WTC11 (cell line): ENCODE measurements at regions not wholly inside any gene's neighbourhood (a gene's known extent, or its start where the extent isn't known, plus 50 kb on each side); places are given as distances from the start of the nearest gene placed in this dataset.

Experiments
- ATAC-seq: fragments of 200-7000 bp; cut with Tn5 transposase; 2 replicates; pipeline ENCODE4 v1.10.0; 2021; ENCODE audit warnings: mild to moderate bottlenecking, moderate library complexity
- CTCF ChIA-PET: fragments of 300-600 bp; sonication (Branson Sonifier 250); formaldehyde crosslinking; loops from one replicate; lab custom pipeline; 2021; ENCODE audit warnings: antibody characterized with exemption; lab: Charles Lee
- POLR2A ChIA-PET: fragments of 350-600 bp; sonication (Branson Sonifier 250); formaldehyde crosslinking; loops from one replicate; lab custom pipeline; 2021; ENCODE audit warnings: antibody characterized with exemption; lab: Charles Lee
- DNase-seq: peaks from one replicate; pipeline ENCODE4 v3.0.0; 2021; ENCODE audit warnings: low spot score
- H3K27ac Mint-ChIP-seq: 2 replicates; pipeline ENCODE4 v1.8.0; 2021; ENCODE audit warnings: mixed read lengths
- H3K27me3 Mint-ChIP-seq: 2 replicates; pipeline ENCODE4 v1.8.0; 2021; ENCODE audit warnings: low read depth, mild to moderate bottlenecking, moderate library complexity, mixed read lengths
- H3K36me3 Mint-ChIP-seq: 2 replicates; pipeline ENCODE4 v1.8.0; 2021; ENCODE audit warnings: mixed read lengths
- H3K4me1 Mint-ChIP-seq: 2 replicates; pipeline ENCODE4 v1.8.0; 2022; ENCODE audit warnings: mixed read lengths
- H3K4me3 Mint-ChIP-seq: 2 replicates; pipeline ENCODE4 v1.8.0; 2021; ENCODE audit warnings: mild to moderate bottlenecking, moderate library complexity, mixed read lengths
- H3K9me3 Mint-ChIP-seq: 2 replicates; pipeline ENCODE4 v1.8.0; 2021; ENCODE audit warnings: mixed read lengths
- CBFB ChIP-seq: sonication (generic); formaldehyde crosslinking; IDR thresholded peaks from 2 replicates; pipeline ENCODE4 v1.8.1; 2022; ENCODE audit warnings: mild to moderate bottlenecking, low read depth, missing genetic modification reagents
- EMX1 ChIP-seq: fragments of 250-450 bp; sonication (Bioruptor Pico); IDR thresholded peaks from 2 replicates; pipeline ENCODE4 v1.8.0; 2021; ENCODE audit warnings: mild to moderate bottlenecking
- HMGA2 ChIP-seq: fragments of 250-450 bp; sonication (Bioruptor Pico); IDR thresholded peaks from 2 replicates; pipeline ENCODE4 v1.4.0; 2021; ENCODE audit warnings: mild to moderate bottlenecking, moderate library complexity
- KAT7 ChIP-seq: sonication (generic); formaldehyde crosslinking; IDR thresholded peaks from 2 replicates; pipeline ENCODE4 v1.8.1; 2023; ENCODE audit warnings: missing genetic modification reagents, mild to moderate bottlenecking, borderline replicate concordance
- OVOL2 ChIP-seq: fragments of 250-450 bp; sonication (Bioruptor Pico); IDR thresholded peaks from 2 replicates; pipeline ENCODE4 v1.9.0; 2021; ENCODE audit warnings: mild to moderate bottlenecking, borderline replicate concordance
- RORB ChIP-seq: fragments of 250-450 bp; sonication (Bioruptor Pico); IDR thresholded peaks from 2 replicates; pipeline ENCODE4 v1.9.0; 2021; ENCODE audit warnings: mild to moderate bottlenecking
- ZNF121 ChIP-seq: sonication (generic); formaldehyde crosslinking; IDR thresholded peaks from 2 replicates; pipeline ENCODE4 v1.8.0; 2023; ENCODE audit warnings: missing genetic modification reagents
- ZNF263 ChIP-seq: sonication (generic); formaldehyde crosslinking; IDR thresholded peaks from 2 replicates; pipeline ENCODE4 v1.8.1; 2022; ENCODE audit warnings: low read depth, mild to moderate bottlenecking, moderate library complexity, missing genetic modification reagents
- ZNF416 ChIP-seq: fragments of 250-450 bp; sonication (Bioruptor Pico); IDR thresholded peaks from 2 replicates; pipeline ENCODE4 v1.9.0; 2021; ENCODE audit warnings: mild to moderate bottlenecking, inconsistent platforms
- ZNF671 ChIP-seq: fragments of 250-450 bp; sonication (Bioruptor Pico); IDR thresholded peaks from 2 replicates; pipeline ENCODE4 v1.8.0; 2021; ENCODE audit warnings: mild to moderate bottlenecking
- TF ChIP-seq, protein P1 (sequence below): fragments of 250-450 bp; sonication (Bioruptor Pico); IDR thresholded peaks from 2 replicates; pipeline ENCODE4 v1.9.0; 2021; ENCODE audit warnings: mild to moderate bottlenecking, borderline replicate concordance
- TF ChIP-seq, protein P2 (sequence below): sonication (generic); formaldehyde crosslinking; IDR thresholded peaks from 2 replicates; pipeline ENCODE4 v1.8.0; 2022; ENCODE audit warnings: mild to moderate bottlenecking, missing genetic modification reagents
- TF ChIP-seq, protein P3 (sequence below): sonication (generic); formaldehyde crosslinking; IDR thresholded peaks from 2 replicates; pipeline ENCODE4 v1.8.0; 2022; ENCODE audit warnings: mild to moderate bottlenecking, missing genetic modification reagents
- TF ChIP-seq, protein P4 (sequence below): sonication (generic); formaldehyde crosslinking; IDR thresholded peaks from 2 replicates; pipeline ENCODE4 v1.8.1; 2023; ENCODE audit warnings: mild to moderate bottlenecking, missing genetic modification reagents, moderate library complexity
- TF ChIP-seq, protein P5 (sequence below): sonication (generic); formaldehyde crosslinking; IDR thresholded peaks from 2 replicates; pipeline ENCODE4 v1.8.0; 2022; ENCODE audit warnings: mild to moderate bottlenecking, missing genetic modification reagents
- TF ChIP-seq, protein P6 (sequence below): sonication (generic); formaldehyde crosslinking; IDR thresholded peaks from 2 replicates; pipeline ENCODE4 v1.8.1; 2023; ENCODE audit warnings: mild to moderate bottlenecking, moderate library complexity, missing genetic modification reagents
- TF ChIP-seq, protein P7 (sequence below): sonication (generic); formaldehyde crosslinking; IDR thresholded peaks from 2 replicates; pipeline ENCODE4 v1.8.1; 2022; ENCODE audit warnings: low read depth, mild to moderate bottlenecking, moderate library complexity, missing genetic modification reagents, borderline replicate concordance
- TF ChIP-seq, protein P8 (sequence below): fragments of 250-450 bp; sonication (Bioruptor Pico); IDR thresholded peaks from 2 replicates; pipeline ENCODE4 v2.1.2; 2022; ENCODE audit warnings: mild to moderate bottlenecking, moderate library complexity
- TF ChIP-seq, protein P9 (sequence below): fragments of 200-600 bp; IDR thresholded peaks from 2 replicates; pipeline ENCODE4 v1.8.0; 2022; ENCODE audit warnings: antibody characterized with exemption

DNA sequence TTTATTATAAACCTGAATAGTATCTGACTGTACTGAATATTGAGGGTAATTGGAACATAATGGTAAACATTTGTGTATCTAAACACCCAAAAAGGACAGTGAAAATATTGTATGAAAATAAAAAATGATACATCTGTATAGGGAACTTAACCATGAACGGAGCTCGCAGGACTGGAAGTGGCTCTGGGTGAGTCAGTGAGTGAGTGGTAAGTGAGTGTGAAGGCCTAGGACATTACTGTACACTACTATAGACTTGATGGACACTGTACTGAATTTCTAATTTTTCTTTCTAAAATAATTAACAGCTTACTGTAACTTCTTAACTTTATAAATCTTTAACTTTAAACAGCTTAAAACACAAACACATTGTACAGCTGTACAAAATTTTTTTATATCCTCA, 454.5 kb upstream of the FZD8 start (continued):
- TF ChIP-seq, protein P1, sequence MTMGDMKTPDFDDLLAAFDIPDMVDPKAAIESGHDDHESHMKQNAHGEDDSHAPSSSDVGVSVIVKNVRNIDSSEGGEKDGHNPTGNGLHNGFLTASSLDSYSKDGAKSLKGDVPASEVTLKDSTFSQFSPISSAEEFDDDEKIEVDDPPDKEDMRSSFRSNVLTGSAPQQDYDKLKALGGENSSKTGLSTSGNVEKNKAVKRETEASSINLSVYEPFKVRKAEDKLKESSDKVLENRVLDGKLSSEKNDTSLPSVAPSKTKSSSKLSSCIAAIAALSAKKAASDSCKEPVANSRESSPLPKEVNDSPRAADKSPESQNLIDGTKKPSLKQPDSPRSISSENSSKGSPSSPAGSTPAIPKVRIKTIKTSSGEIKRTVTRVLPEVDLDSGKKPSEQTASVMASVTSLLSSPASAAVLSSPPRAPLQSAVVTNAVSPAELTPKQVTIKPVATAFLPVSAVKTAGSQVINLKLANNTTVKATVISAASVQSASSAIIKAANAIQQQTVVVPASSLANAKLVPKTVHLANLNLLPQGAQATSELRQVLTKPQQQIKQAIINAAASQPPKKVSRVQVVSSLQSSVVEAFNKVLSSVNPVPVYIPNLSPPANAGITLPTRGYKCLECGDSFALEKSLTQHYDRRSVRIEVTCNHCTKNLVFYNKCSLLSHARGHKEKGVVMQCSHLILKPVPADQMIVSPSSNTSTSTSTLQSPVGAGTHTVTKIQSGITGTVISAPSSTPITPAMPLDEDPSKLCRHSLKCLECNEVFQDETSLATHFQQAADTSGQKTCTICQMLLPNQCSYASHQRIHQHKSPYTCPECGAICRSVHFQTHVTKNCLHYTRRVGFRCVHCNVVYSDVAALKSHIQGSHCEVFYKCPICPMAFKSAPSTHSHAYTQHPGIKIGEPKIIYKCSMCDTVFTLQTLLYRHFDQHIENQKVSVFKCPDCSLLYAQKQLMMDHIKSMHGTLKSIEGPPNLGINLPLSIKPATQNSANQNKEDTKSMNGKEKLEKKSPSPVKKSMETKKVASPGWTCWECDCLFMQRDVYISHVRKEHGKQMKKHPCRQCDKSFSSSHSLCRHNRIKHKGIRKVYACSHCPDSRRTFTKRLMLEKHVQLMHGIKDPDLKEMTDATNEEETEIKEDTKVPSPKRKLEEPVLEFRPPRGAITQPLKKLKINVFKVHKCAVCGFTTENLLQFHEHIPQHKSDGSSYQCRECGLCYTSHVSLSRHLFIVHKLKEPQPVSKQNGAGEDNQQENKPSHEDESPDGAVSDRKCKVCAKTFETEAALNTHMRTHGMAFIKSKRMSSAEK (CRISPR knock-in tag), result no peak

DNA sequence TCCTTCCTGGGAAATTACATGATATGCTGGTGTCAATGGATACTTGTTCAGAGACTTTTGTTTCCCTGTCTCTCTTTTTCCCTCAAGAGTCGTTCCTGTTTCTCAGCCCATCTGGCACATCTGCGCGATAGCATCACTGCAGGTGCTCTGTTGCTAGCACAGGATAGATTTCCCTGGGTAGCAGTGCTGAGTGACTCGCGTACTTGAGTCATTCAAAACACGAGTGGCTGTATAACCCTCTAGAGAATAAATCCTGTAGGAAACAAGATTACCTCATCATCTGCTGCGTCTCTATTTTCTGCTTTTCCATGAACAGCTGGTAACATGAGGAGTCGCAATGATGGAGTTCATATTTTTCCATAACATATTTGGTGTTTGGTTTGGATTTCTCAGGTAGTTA, 452.0 kb upstream of the FZD8 start:
- Mint-ChIP-seq H3K4me3 (no peak overlapping the region), H3K36me3 (no peaks in the 10 kb centered on the region), H3K4me1 (0 out of 2 replicates have a peak, but pooled peaks cover 2% of the 10 kb centered on the region)
- ChIA-PET POLR2A (no interaction called here), CTCF (no interaction called here)
- TF ChIP-seq, protein P2, sequence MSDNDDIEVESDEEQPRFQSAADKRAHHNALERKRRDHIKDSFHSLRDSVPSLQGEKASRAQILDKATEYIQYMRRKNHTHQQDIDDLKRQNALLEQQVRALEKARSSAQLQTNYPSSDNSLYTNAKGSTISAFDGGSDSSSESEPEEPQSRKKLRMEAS (CRISPR knock-in tag), result no peak
- TF ChIP-seq, protein P3, sequence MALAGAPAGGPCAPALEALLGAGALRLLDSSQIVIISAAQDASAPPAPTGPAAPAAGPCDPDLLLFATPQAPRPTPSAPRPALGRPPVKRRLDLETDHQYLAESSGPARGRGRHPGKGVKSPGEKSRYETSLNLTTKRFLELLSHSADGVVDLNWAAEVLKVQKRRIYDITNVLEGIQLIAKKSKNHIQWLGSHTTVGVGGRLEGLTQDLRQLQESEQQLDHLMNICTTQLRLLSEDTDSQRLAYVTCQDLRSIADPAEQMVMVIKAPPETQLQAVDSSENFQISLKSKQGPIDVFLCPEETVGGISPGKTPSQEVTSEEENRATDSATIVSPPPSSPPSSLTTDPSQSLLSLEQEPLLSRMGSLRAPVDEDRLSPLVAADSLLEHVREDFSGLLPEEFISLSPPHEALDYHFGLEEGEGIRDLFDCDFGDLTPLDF (CRISPR knock-in tag), result no peak
- TF ChIP-seq, all 79 proteins: peak for 0
- H3K9me3 Mint-ChIP-seq, result peaks cover 7% of the 10 kb centered on the region; the same call in 1 of the 2 replicates
- peaks cover 12% of the 10 kb centered on the region for H3K27me3 Mint-ChIP-seq
- DNase-seq (no peak), ATAC-seq (no peak)
- H3K27ac Mint-ChIP-seq, result no peak overlapping the region

DNA sequence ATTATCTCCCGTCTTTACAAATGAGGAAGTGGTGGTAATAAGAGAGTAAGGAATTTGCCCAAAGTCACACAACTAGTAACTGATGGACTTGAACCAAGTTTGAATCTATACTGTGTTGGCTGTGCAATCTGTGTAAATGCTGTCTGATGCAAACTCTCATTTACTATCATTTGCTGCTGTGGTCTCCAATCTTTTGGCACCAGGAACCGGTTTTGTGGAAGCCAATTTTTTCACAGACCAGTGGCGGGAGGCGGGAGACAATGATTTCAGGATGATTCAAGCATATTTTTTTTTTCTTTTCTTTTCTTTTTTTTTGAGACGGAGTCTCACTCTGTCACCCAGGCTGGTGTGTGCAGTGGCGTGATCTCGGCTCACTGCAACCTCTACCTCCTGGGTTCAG, 450.0 kb upstream of the FZD8 start:
- Mint-ChIP-seq H3K36me3 (no peaks in the 10 kb centered on the region), H3K27ac (no peak overlapping the region), H3K9me3 (peaks cover 7% of the 10 kb centered on the region; the same call in 1 of the 2 replicates), H3K27me3 (peaks cover 12% of the 10 kb centered on the region), H3K4me1 (0 out of 2 replicates have a peak, but pooled peaks cover 2% of the 10 kb centered on the region), H3K4me3 (no peak overlapping the region)
- no peak for ATAC-seq
- no peak for DNase-seq
- ChIA-PET CTCF (no interaction called here), POLR2A (no interaction called here)
- TF ChIP-seq HMGA2 (CRISPR knock-in tag), result no peak
- TF ChIP-seq, protein P4, sequence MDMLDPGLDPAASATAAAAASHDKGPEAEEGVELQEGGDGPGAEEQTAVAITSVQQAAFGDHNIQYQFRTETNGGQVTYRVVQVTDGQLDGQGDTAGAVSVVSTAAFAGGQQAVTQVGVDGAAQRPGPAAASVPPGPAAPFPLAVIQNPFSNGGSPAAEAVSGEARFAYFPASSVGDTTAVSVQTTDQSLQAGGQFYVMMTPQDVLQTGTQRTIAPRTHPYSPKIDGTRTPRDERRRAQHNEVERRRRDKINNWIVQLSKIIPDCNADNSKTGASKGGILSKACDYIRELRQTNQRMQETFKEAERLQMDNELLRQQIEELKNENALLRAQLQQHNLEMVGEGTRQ, result no peak
- TF ChIP-seq, protein P5, sequence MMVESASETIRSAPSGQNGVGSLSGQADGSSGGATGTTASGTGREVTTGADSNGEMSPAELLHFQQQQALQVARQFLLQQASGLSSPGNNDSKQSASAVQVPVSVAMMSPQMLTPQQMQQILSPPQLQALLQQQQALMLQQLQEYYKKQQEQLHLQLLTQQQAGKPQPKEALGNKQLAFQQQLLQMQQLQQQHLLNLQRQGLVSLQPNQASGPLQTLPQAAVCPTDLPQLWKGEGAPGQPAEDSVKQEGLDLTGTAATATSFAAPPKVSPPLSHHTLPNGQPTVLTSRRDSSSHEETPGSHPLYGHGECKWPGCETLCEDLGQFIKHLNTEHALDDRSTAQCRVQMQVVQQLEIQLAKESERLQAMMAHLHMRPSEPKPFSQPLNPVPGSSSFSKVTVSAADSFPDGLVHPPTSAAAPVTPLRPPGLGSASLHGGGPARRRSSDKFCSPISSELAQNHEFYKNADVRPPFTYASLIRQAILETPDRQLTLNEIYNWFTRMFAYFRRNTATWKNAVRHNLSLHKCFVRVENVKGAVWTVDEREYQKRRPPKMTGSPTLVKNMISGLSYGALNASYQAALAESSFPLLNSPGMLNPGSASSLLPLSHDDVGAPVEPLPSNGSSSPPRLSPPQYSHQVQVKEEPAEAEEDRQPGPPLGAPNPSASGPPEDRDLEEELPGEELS (CRISPR knock-in tag), result no peak
- no peak for TF ChIP-seq ZNF121
- no peak for TF ChIP-seq ZNF416 (CRISPR knock-in tag)
- no peak for TF ChIP-seq ZNF671 (CRISPR knock-in tag)
- TF ChIP-seq KAT7 (CRISPR knock-in tag), result no peak
- TF ChIP-seq CBFB (CRISPR knock-in tag), result no peak
- no peak for TF ChIP-seq EMX1 (CRISPR knock-in tag)
- no peak for TF ChIP-seq ZNF263 (CRISPR knock-in tag)
- TF ChIP-seq OVOL2, result no peak
- no peak for TF ChIP-seq RORB (CRISPR knock-in tag)
- TF ChIP-seq, protein P6, sequence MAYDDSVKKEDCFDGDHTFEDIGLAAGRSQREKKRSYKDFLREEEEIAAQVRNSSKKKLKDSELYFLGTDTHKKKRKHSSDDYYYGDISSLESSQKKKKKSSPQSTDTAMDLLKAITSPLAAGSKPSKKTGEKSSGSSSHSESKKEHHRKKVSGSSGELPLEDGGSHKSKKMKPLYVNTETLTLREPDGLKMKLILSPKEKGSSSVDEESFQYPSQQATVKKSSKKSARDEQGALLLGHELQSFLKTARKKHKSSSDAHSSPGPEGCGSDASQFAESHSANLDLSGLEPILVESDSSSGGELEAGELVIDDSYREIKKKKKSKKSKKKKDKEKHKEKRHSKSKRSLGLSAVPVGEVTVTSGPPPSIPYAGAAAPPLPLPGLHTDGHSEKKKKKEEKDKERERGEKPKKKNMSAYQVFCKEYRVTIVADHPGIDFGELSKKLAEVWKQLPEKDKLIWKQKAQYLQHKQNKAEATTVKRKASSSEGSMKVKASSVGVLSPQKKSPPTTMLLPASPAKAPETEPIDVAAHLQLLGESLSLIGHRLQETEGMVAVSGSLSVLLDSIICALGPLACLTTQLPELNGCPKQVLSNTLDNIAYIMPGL (CRISPR knock-in tag), result no peak
- TF ChIP-seq, protein P7, sequence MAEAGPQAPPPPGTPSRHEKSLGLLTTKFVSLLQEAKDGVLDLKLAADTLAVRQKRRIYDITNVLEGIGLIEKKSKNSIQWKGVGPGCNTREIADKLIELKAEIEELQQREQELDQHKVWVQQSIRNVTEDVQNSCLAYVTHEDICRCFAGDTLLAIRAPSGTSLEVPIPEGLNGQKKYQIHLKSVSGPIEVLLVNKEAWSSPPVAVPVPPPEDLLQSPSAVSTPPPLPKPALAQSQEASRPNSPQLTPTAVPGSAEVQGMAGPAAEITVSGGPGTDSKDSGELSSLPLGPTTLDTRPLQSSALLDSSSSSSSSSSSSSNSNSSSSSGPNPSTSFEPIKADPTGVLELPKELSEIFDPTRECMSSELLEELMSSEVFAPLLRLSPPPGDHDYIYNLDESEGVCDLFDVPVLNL (CRISPR knock-in tag), result no peak
- TF ChIP-seq, protein P8, sequence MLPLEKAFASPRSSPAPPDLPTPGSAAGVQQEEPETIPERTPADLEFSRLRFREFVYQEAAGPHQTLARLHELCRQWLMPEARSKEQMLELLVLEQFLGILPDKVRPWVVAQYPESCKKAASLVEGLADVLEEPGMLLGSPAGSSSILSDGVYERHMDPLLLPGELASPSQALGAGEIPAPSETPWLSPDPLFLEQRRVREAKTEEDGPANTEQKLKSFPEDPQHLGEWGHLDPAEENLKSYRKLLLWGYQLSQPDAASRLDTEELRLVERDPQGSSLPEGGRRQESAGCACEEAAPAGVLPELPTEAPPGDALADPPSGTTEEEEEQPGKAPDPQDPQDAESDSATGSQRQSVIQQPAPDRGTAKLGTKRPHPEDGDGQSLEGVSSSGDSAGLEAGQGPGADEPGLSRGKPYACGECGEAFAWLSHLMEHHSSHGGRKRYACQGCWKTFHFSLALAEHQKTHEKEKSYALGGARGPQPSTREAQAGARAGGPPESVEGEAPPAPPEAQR, result no peak
- TF ChIP-seq, protein P9, sequence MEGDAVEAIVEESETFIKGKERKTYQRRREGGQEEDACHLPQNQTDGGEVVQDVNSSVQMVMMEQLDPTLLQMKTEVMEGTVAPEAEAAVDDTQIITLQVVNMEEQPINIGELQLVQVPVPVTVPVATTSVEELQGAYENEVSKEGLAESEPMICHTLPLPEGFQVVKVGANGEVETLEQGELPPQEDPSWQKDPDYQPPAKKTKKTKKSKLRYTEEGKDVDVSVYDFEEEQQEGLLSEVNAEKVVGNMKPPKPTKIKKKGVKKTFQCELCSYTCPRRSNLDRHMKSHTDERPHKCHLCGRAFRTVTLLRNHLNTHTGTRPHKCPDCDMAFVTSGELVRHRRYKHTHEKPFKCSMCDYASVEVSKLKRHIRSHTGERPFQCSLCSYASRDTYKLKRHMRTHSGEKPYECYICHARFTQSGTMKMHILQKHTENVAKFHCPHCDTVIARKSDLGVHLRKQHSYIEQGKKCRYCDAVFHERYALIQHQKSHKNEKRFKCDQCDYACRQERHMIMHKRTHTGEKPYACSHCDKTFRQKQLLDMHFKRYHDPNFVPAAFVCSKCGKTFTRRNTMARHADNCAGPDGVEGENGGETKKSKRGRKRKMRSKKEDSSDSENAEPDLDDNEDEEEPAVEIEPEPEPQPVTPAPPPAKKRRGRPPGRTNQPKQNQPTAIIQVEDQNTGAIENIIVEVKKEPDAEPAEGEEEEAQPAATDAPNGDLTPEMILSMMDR, result no peak
